Keratinocyte (primary cell): ENCODE measurements at regions not wholly inside any gene's neighbourhood (a gene's known extent, or its start where the extent isn't known, plus 50 kb on each side); places are given as distances from the start of the nearest gene placed in this dataset.

Experiments
- DNase-seq: peaks from one replicate; pipeline ENCODE4 v3.0.0-alpha.2; 2011; ENCODE audit warnings: low read depth, missing footprints, low spot score
- FAIRE-seq: peaks from 2 replicates; lab custom pipeline; 2011; peaks lifted over from hg19 to GRCh38; lab: Jason Lieb, UNC
- H2AFZ ChIP-seq: 2 replicates; pipeline ENCODE4 v1.6.0; 2012; ENCODE audit warnings: low read length, control low read depth, inconsistent platforms; ENCODE audit not compliant: control insufficient read depth
- H3K27ac ChIP-seq: 2 replicates; pipeline ENCODE4 v1.5.1; 2011; ENCODE audit warnings: low read length; ENCODE audit not compliant: control insufficient read depth, insufficient read depth
- H3K27me3 ChIP-seq: 3 replicates; pipeline ENCODE4 v1.6.0; 2011; ENCODE audit warnings: low read length; ENCODE audit not compliant: control insufficient read depth, insufficient read depth; ENCODE audit errors: extremely low read depth
- H3K36me3 ChIP-seq, 2 experiments: 2 replicates in 1 of 2; 3 replicates in 1 of 2; pipeline ENCODE4 v1.5.1; 2011; ENCODE audit warnings: low read length in 2 of 2, mild to moderate bottlenecking in 1 of 2; ENCODE audit not compliant: control insufficient read depth in 2 of 2, insufficient read depth in 2 of 2; ENCODE audit errors: extremely low read depth in 1 of 2
- H3K4me1 ChIP-seq: 3 replicates; pipeline ENCODE4 v1.5.1; 2011; ENCODE audit warnings: low read length; ENCODE audit not compliant: control insufficient read depth, insufficient read depth; ENCODE audit errors: extremely low read depth
- H3K4me2 ChIP-seq: 3 replicates; pipeline ENCODE4 v1.6.0; 2011; ENCODE audit warnings: low read depth, low read length; ENCODE audit not compliant: control insufficient read depth, insufficient read depth; ENCODE audit errors: extremely low read depth
- H3K4me3 ChIP-seq, 3 experiments: fragments of 200-600 bp in 1 of 3; sonication (generic) in 1 of 3; 2 replicates in 2 of 3; 3 replicates in 1 of 3; pipeline ENCODE4 v1.5.1; 2011 to 2016; ENCODE audit warnings: low read length in 3 of 3, mild to moderate bottlenecking in 3 of 3, control low read depth in 2 of 3, inconsistent platforms in 1 of 3, low read depth in 1 of 3, mixed read lengths in 1 of 3, mixed run types in 1 of 3, moderate library complexity in 1 of 3; ENCODE audit not compliant: control insufficient read depth in 2 of 3, insufficient read depth in 2 of 3; ENCODE audit errors: extremely low read depth in 1 of 3
- H3K79me2 ChIP-seq: 2 replicates; pipeline ENCODE4 v1.6.0; 2012; ENCODE audit warnings: low read length; ENCODE audit not compliant: control insufficient read depth, insufficient read depth
- H3K9ac ChIP-seq: 3 replicates; pipeline ENCODE4 v1.6.0; 2011; ENCODE audit warnings: low read length; ENCODE audit not compliant: control insufficient read depth, insufficient read depth; ENCODE audit errors: extremely low read depth
- H3K9me1 ChIP-seq: 3 replicates; pipeline ENCODE4 v1.6.0; 2011; ENCODE audit warnings: low read length; ENCODE audit not compliant: control insufficient read depth, insufficient read depth; ENCODE audit errors: extremely low read depth
- H3K9me3 ChIP-seq: 2 replicates; pipeline ENCODE4 v1.5.1; 2012; ENCODE audit warnings: low read depth, low read length; ENCODE audit not compliant: control insufficient read depth
- H4K20me1 ChIP-seq: 3 replicates; pipeline ENCODE4 v1.6.0; 2011; ENCODE audit warnings: low read length; ENCODE audit not compliant: control insufficient read depth, insufficient read depth; ENCODE audit errors: extremely low read depth
- CTCF ChIP-seq, 3 experiments: IDR thresholded peaks in 1 of 3; conservative IDR thresholded peaks in 1 of 3; optimal IDR thresholded peaks in 1 of 3; 2 replicates in 2 of 3; 3 replicates in 1 of 3; pipeline versions ENCODE3 to v1.5.1; 2011; ENCODE audit warnings: low read length in 3 of 3, mild to moderate bottlenecking in 3 of 3, moderate library complexity in 2 of 3, control low read depth in 1 of 3, inconsistent platforms in 1 of 3; ENCODE audit not compliant: insufficient read depth in 2 of 3; ENCODE audit errors: extremely low read depth in 1 of 3
- EZH2 ChIP-seq: IDR thresholded peaks from one replicate; pipeline ENCODE4 v1.6.1; 2012; ENCODE audit warnings: inconsistent platforms, mild to moderate bottlenecking, low read length, moderate library complexity
- dilution Hi-C: fragments of 300-500 bp; cut with MboI; formaldehyde crosslinking; loops from one replicate; pipeline ENCODE4 v1.7.0; 2020; ENCODE audit warnings: low sequenced_read_pairs; ENCODE audit not compliant: extremely low pct_ligation_motif_present

GRCh38 chr6:14283600-14284235, 166.1 kb downstream of the CD83 start:
- no peaks in the 10 kb centered on the region for H3K79me2 ChIP-seq
- FAIRE-seq (peak; percentile 48), DNase-seq (no peak)
- H3K9me3 ChIP-seq, result no peaks in the 10 kb centered on the region
- dilution Hi-C loops, result no loop called here
- no peak overlapping the region for H3K4me2 ChIP-seq
- no peak for TF ChIP-seq CTCF (optimal IDR thresholded peaks at IDR 0.05 in 1 of 3, IDR thresholded peaks at IDR 0.05 in 1 of 3, conservative IDR thresholded peaks at IDR 0.05 in 1 of 3; ENCODE audit: extremely low read depth in 1 of 3, insufficient read depth in 2 of 3, low read length in 3 of 3)
- TF ChIP-seq EZH2, result no peak
- no peak overlapping the region for H3K9ac ChIP-seq
- H2AFZ ChIP-seq, result no peak overlapping the region
- no peaks in the 10 kb centered on the region for H3K27me3 ChIP-seq
- no peaks in the 10 kb centered on the region for H4K20me1 ChIP-seq
- peaks cover 15% of the 10 kb centered on the region for H3K4me1 ChIP-seq
- H3K27ac ChIP-seq, result no peak overlapping the region
- H3K9me1 ChIP-seq, result no peaks in the 10 kb centered on the region
- H3K36me3 ChIP-seq, result no peaks in the 10 kb centered on the region
- no peak overlapping the region for H3K4me3 ChIP-seq

- Histone ChIP-seq H2AFZ (no peak overlapping the region), H3K27me3 (no peaks in the 10 kb centered on the region), H3K27ac (no peak overlapping the region), H4K20me1 (no peaks in the 10 kb centered on the region), H3K4me1 (peaks cover 15% of the 10 kb centered on the region), H3K9ac (no peak overlapping the region), H3K4me3 (no peak overlapping the region), H3K4me2 (no peak overlapping the region), H3K36me3 (no peaks in the 10 kb centered on the region), H3K9me3 (no peaks in the 10 kb centered on the region), H3K79me2 (no peaks in the 10 kb centered on the region), H3K9me1 (no peaks in the 10 kb centered on the region)
- TF ChIP-seq CTCF (optimal IDR thresholded peaks at IDR 0.05 in 1 of 3, IDR thresholded peaks at IDR 0.05 in 1 of 3, conservative IDR thresholded peaks at IDR 0.05 in 1 of 3; ENCODE audit: extremely low read depth in 1 of 3, insufficient read depth in 2 of 3, low read length in 3 of 3), result no peak
- TF ChIP-seq EZH2, result no peak
- FAIRE-seq (no peak), DNase-seq (no peak)
- dilution Hi-C loops, result no loop called here
Measured at GRCh38 chr6:14284969-14285590, 167.5 kb downstream of the CD83 start.
